ENCODE measurements at regions not wholly inside any gene's neighbourhood (a gene's known extent, or its start where the extent isn't known, plus 50 kb on each side); places are given as distances from the start of the nearest gene placed in this dataset.

- Histone ChIP-seq H3K27ac (replicated peaks) (no peak overlapping the region), H3K27me3 (ENCODE audit: insufficient read depth, poor library complexity, severe bottlenecking) (no peaks in the 10 kb centered on the region), H3K4me3 (replicated peaks; ENCODE audit: insufficient read depth, low read length) (no peak overlapping the region)
- TF ChIP-seq POLR2AphosphoS5 (IDR thresholded peaks at IDR 0.05; ENCODE audit: low read depth) (no peak), REST (IDR thresholded peaks at IDR 0.05; ENCODE audit: insufficient replicate concordance, low read depth) (no peak), GABPA (IDR thresholded peaks at IDR 0.05; ENCODE audit: low read depth) (no peak), SPI1 (IDR thresholded peaks at IDR 0.05; ENCODE audit: borderline replicate concordance, low read depth) (no peak), CTCF (IDR thresholded peaks at IDR 0.05; ENCODE audit: insufficient read depth, low read length) (no peak)
- DNase-seq (ENCODE audit: low read depth in 1 of 2, low spot score in 1 of 2): no peak
Observed at GRCh38 chr9:25954209-25954608, 276.0 kb upstream of the TUSC1 start.

- H3K4me3 ChIP-seq (replicated peaks; ENCODE audit: insufficient read depth, low read length): no peak overlapping the region
- H3K27ac ChIP-seq (replicated peaks): no peak overlapping the region
- H3K27me3 ChIP-seq (ENCODE audit: insufficient read depth, poor library complexity, severe bottlenecking): no peaks in the 10 kb centered on the region
- no peak for DNase-seq (ENCODE audit: low read depth in 1 of 2, low spot score in 1 of 2)
- TF ChIP-seq POLR2AphosphoS5 (IDR thresholded peaks at IDR 0.05; ENCODE audit: low read depth) (no peak), SPI1 (IDR thresholded peaks at IDR 0.05; ENCODE audit: borderline replicate concordance, low read depth) (no peak), CTCF (IDR thresholded peaks at IDR 0.05; ENCODE audit: insufficient read depth, low read length) (no peak), GABPA (IDR thresholded peaks at IDR 0.05; ENCODE audit: low read depth) (no peak), REST (IDR thresholded peaks at IDR 0.05; ENCODE audit: insufficient replicate concordance, low read depth) (peak; percentile 75)
Observed at GRCh38 chr9:25948182-25948581, 269.9 kb upstream of the TUSC1 start.

GRCh38 chr9:25939126-25939525 is 260.9 kb upstream of the TUSC1 start:
- no peaks in the 10 kb centered on the region for H3K27me3 ChIP-seq (ENCODE audit: insufficient read depth, poor library complexity, severe bottlenecking)
- no peak for DNase-seq (ENCODE audit: low read depth in 1 of 2, low spot score in 1 of 2)
- no peak overlapping the region for H3K4me3 ChIP-seq (replicated peaks; ENCODE audit: insufficient read depth, low read length)
- H3K27ac ChIP-seq (replicated peaks): no peak overlapping the region
- TF ChIP-seq GABPA (IDR thresholded peaks at IDR 0.05; ENCODE audit: low read depth) (no peak), POLR2AphosphoS5 (IDR thresholded peaks at IDR 0.05; ENCODE audit: low read depth) (no peak), SPI1 (IDR thresholded peaks at IDR 0.05; ENCODE audit: borderline replicate concordance, low read depth) (no peak), REST (IDR thresholded peaks at IDR 0.05; ENCODE audit: insufficient replicate concordance, low read depth) (no peak), CTCF (IDR thresholded peaks at IDR 0.05; ENCODE audit: insufficient read depth, low read length) (no peak)
